ENCODE measurements at regions not wholly inside any gene's neighbourhood (a gene's known extent, or its start where the extent isn't known, plus 50 kb on each side); places are given as distances from the start of the nearest gene placed in this dataset.

- TF ChIP-seq EGR1 (IDR thresholded peaks at IDR 0.05; ENCODE audit: low read depth in 2 of 2) = no peak
- TF ChIP-seq RXRA (IDR thresholded peaks at IDR 0.05) = no peak
- TF ChIP-seq RAD21 (IDR thresholded peaks at IDR 0.05) = no peak
- TF ChIP-seq YY1 (IDR thresholded peaks at IDR 0.05) = no peak
- no peak for TF ChIP-seq CTCF (IDR thresholded peaks at IDR 0.05; ENCODE audit: low read depth, low read length, missing input control)
- TF ChIP-seq, protein P1, sequence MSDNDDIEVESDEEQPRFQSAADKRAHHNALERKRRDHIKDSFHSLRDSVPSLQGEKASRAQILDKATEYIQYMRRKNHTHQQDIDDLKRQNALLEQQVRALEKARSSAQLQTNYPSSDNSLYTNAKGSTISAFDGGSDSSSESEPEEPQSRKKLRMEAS (IDR thresholded peaks at IDR 0.05) = no peak
Measured at GRCh38 chr3:4196506-4197147, 106.5 kb upstream of the SETMAR start.
